Neural cell (in vitro differentiated cells): ENCODE measurements at regions not wholly inside any gene's neighbourhood (a gene's known extent, or its start where the extent isn't known, plus 50 kb on each side); places are given as distances from the start of the nearest gene placed in this dataset.

ENCODE experiments used
- H2AFZ ChIP-seq: fragments of 200-600, 300-800 bp; sonication (generic), shearing (Covaris generic); 2 replicates; pipeline ENCODE4 v1.6.0; 2014; ENCODE audit warnings: low read depth, mild to moderate bottlenecking, antibody characterized with exemption, low read length, moderate library complexity
- H3F3A ChIP-seq: fragments of 200-600 bp; shearing (Covaris generic); 2 replicates; pipeline ENCODE4 v1.6.1; 2016; ENCODE audit warnings: mild to moderate bottlenecking, moderate library complexity, mixed read lengths, antibody characterized with exemption, low read length; ENCODE audit not compliant: insufficient read depth, poor library complexity, severe bottlenecking
- H3K27ac ChIP-seq: fragments of 200-600, 300-800 bp; sonication (generic), shearing (Covaris generic); 2 replicates; pipeline ENCODE4 v1.5.1; 2014; ENCODE audit warnings: mild to moderate bottlenecking, low read length, moderate library complexity
- H3K27me3 ChIP-seq: fragments of 300-800, 200-600 bp; sonication (generic), shearing (Covaris generic); 2 replicates; pipeline ENCODE4 v1.6.0; 2014; ENCODE audit warnings: mild to moderate bottlenecking, low read depth, low read length, moderate library complexity; ENCODE audit not compliant: insufficient read depth
- H3K36me3 ChIP-seq: fragments of 300-800, 200-600 bp; sonication (generic), shearing (Covaris generic); 2 replicates; pipeline ENCODE4 v1.5.1; 2014; ENCODE audit warnings: mild to moderate bottlenecking, antibody characterized with exemption, low read length, moderate library complexity; ENCODE audit not compliant: insufficient read depth
- H3K4me2 ChIP-seq: fragments of 300-800, 200-600 bp; sonication (generic), shearing (Covaris generic); 2 replicates; pipeline ENCODE4 v1.6.0; 2014; ENCODE audit warnings: mild to moderate bottlenecking, low read length
- H3K4me3 ChIP-seq: fragments of 300-800, 200-600 bp; sonication (generic), shearing (Covaris generic); 2 replicates; pipeline ENCODE4 v1.5.1; 2014; ENCODE audit warnings: mild to moderate bottlenecking, low read length, moderate library complexity
- H3K79me2 ChIP-seq: fragments of 200-600 bp; shearing (Covaris generic); replicated peaks from 2 replicates; pipeline ENCODE4 v1.6.0; 2014; ENCODE audit warnings: mild to moderate bottlenecking, low read length, moderate library complexity; ENCODE audit not compliant: insufficient read depth
- H3K9ac ChIP-seq: fragments of 300-800, 200-600 bp; sonication (generic), shearing (Covaris generic); 2 replicates; pipeline ENCODE4 v1.6.1; 2016; ENCODE audit warnings: mild to moderate bottlenecking, low read length, mixed read lengths
- H3K9me2 ChIP-seq: fragments of 200-600 bp; shearing (Covaris generic); 2 replicates; pipeline ENCODE4 v1.6.1; 2016; ENCODE audit warnings: mild to moderate bottlenecking, low read length, mixed read lengths; ENCODE audit not compliant: insufficient read depth
- H3K9me3 ChIP-seq: fragments of 200-600, 300-800 bp; sonication (generic), shearing (Covaris generic); 2 replicates; pipeline ENCODE4 v1.6.1; 2016; ENCODE audit warnings: mild to moderate bottlenecking, mixed run types, low read length, moderate library complexity, mixed read lengths
- H4K20me1 ChIP-seq: fragments of 200-600 bp; shearing (Covaris generic); 2 replicates; pipeline ENCODE4 v1.6.1; 2016; ENCODE audit warnings: mild to moderate bottlenecking, mixed run types; ENCODE audit not compliant: insufficient read depth
- CTCF ChIP-seq: fragments of 450-650 bp; IDR thresholded peaks from 2 replicates; pipeline ENCODE4 v1.5.1; 2014; ENCODE audit warnings: antibody characterized with exemption, mild to moderate bottlenecking, moderate library complexity; ENCODE audit not compliant: poor library complexity, severe bottlenecking
- EP300 ChIP-seq: fragments of 450-650 bp; conservative IDR thresholded peaks from 2 replicates; pipeline ENCODE4 v1.6.1; 2014; ENCODE audit warnings: antibody characterized with exemption, mild to moderate bottlenecking, moderate library complexity; ENCODE audit not compliant: poor library complexity, severe bottlenecking
- EZH2 ChIP-seq: fragments of 200-600, 300-800 bp; shearing (Covaris generic), sonication (generic); IDR thresholded peaks from 2 replicates; pipeline ENCODE4 v1.6.1; 2014; ENCODE audit warnings: antibody characterized with exemption, low read length, borderline replicate concordance, mild to moderate bottlenecking; ENCODE audit not compliant: insufficient read depth, poor library complexity, severe bottlenecking
- MXI1 ChIP-seq: fragments of 450-650 bp; conservative IDR thresholded peaks from 2 replicates; pipeline ENCODE4 v1.6.1; 2014; ENCODE audit warnings: antibody characterized with exemption, mild to moderate bottlenecking; ENCODE audit not compliant: poor library complexity, severe bottlenecking
- POLR2AphosphoS5 ChIP-seq: IDR thresholded peaks from 2 replicates; pipeline ENCODE4 v1.6.1; 2012
- RAD21 ChIP-seq: fragments of 450-650 bp; conservative IDR thresholded peaks from 2 replicates; pipeline ENCODE4 v1.6.1; 2014; ENCODE audit warnings: antibody characterized with exemption, mild to moderate bottlenecking, moderate library complexity
- SMC3 ChIP-seq: fragments of 450-650 bp; conservative IDR thresholded peaks from 2 replicates; pipeline ENCODE4 v1.6.1; 2014; ENCODE audit warnings: antibody characterized with exemption, mild to moderate bottlenecking, moderate library complexity; ENCODE audit not compliant: poor library complexity
- TAF1 ChIP-seq: IDR thresholded peaks from 2 replicates; pipeline ENCODE4 v1.6.1; 2012; ENCODE audit warnings: low read depth
- TF ChIP-seq, protein P1 (sequence below): IDR thresholded peaks from 2 replicates; pipeline ENCODE4 v1.6.1; 2012; ENCODE audit warnings: borderline replicate concordance

DNA sequence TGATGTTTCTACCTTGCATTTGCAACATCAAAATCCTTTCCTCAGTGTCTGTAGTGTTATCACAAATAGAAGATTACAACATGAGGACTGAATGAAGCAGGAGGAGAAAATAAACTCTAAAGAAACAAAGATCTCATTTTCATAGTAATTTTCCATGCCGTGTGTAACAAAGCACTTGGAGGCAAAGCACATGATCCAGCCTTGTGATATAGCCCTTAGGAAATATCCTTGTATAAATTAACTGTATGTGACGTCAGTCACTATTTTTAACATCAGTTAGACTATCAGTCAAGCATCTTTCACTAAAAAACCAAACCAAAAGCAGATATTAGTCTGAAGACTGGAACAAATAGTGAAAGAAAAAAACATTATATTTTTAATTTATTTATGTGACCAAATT is 492.1 kb upstream of the CNTNAP5 start:
- Histone ChIP-seq H3K27me3 (no peaks in the 10 kb centered on the region), H3K4me2 (no peak overlapping the region), H3F3A (no peaks in the 10 kb centered on the region), H3K27ac (peak overlapping the region; percentile 61), H3K9me2 (no peaks in the 10 kb centered on the region), H3K9ac (no peak overlapping the region), H3K9me3 (no peaks in the 10 kb centered on the region), H3K79me2 (no peaks in the 10 kb centered on the region), H2AFZ (no peak overlapping the region), H4K20me1 (no peaks in the 10 kb centered on the region), H3K36me3 (no peaks in the 10 kb centered on the region), H3K4me3 (no peak overlapping the region)
- TF ChIP-seq RAD21 (no peak), MXI1 (no peak)

- Histone ChIP-seq H3K36me3 (no peaks in the 10 kb centered on the region), H3K9ac (no peak overlapping the region), H2AFZ (no peak overlapping the region), H3K79me2 (no peaks in the 10 kb centered on the region), H3K27ac (no peak overlapping the region), H3K27me3 (no peaks in the 10 kb centered on the region), H3K9me2 (no peaks in the 10 kb centered on the region), H4K20me1 (no peaks in the 10 kb centered on the region), H3F3A (no peaks in the 10 kb centered on the region), H3K4me2 (no peak overlapping the region), H3K4me3 (no peak overlapping the region), H3K9me3 (no peaks in the 10 kb centered on the region)
- TF ChIP-seq, protein P1, sequence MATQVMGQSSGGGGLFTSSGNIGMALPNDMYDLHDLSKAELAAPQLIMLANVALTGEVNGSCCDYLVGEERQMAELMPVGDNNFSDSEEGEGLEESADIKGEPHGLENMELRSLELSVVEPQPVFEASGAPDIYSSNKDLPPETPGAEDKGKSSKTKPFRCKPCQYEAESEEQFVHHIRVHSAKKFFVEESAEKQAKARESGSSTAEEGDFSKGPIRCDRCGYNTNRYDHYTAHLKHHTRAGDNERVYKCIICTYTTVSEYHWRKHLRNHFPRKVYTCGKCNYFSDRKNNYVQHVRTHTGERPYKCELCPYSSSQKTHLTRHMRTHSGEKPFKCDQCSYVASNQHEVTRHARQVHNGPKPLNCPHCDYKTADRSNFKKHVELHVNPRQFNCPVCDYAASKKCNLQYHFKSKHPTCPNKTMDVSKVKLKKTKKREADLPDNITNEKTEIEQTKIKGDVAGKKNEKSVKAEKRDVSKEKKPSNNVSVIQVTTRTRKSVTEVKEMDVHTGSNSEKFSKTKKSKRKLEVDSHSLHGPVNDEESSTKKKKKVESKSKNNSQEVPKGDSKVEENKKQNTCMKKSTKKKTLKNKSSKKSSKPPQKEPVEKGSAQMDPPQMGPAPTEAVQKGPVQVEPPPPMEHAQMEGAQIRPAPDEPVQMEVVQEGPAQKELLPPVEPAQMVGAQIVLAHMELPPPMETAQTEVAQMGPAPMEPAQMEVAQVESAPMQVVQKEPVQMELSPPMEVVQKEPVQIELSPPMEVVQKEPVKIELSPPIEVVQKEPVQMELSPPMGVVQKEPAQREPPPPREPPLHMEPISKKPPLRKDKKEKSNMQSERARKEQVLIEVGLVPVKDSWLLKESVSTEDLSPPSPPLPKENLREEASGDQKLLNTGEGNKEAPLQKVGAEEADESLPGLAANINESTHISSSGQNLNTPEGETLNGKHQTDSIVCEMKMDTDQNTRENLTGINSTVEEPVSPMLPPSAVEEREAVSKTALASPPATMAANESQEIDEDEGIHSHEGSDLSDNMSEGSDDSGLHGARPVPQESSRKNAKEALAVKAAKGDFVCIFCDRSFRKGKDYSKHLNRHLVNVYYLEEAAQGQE = no peak
- TF ChIP-seq POLR2AphosphoS5 = no peak
- no peak for TF ChIP-seq TAF1
- no peak for TF ChIP-seq MXI1
- no peak for TF ChIP-seq EP300
- no peak for TF ChIP-seq RAD21
- TF ChIP-seq CTCF = no peak
- TF ChIP-seq SMC3 = no peak
- TF ChIP-seq EZH2 = no peak
Observed at GRCh38 chr2:123540291-123540690, 484.8 kb upstream of the CNTNAP5 start.

GRCh38 chr2:123546353-123546752 is 478.7 kb upstream of the CNTNAP5 start:
- TF ChIP-seq EP300 (no peak), EZH2 (no peak), POLR2AphosphoS5 (no peak)
- Histone ChIP-seq H4K20me1 (no peaks in the 10 kb centered on the region), H3K79me2 (no peaks in the 10 kb centered on the region), H3K9me3 (no peaks in the 10 kb centered on the region), H2AFZ (no peak overlapping the region), H3K36me3 (no peaks in the 10 kb centered on the region), H3K9ac (no peak overlapping the region), H3K4me3 (no peak overlapping the region), H3F3A (no peaks in the 10 kb centered on the region), H3K9me2 (no peaks in the 10 kb centered on the region), H3K4me2 (no peak overlapping the region), H3K27me3 (no peaks in the 10 kb centered on the region), H3K27ac (no peak overlapping the region)
